ENCODE measurements at regions not wholly inside any gene's neighbourhood (a gene's known extent, or its start where the extent isn't known, plus 50 kb on each side); places are given as distances from the start of the nearest gene placed in this dataset.

DNA sequence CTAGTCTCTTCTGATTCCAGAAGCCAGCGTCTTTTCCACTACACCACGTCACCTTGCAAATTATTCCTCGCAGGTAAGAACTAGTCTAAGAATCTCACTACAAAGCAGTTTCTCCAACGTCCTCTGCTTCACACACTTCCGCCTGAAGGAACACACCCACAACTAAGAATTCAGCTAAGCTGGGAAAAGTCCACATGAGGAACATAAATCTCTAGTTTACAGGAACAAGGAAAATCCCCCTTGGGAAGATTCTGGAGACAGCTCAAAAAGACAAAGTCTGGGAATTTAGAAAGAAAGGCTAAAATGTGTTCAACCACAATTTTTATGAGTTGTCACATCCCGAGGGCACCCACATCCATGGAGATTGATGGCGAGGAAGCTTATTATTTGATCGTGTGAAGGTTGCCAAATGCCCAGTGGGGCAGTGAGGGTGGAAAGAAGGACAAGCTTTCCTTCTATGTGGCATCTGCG lies 780.2 kb upstream of the TBX3 start:
- DNase-seq (ENCODE audit: low spot score) = no peak

DNA sequence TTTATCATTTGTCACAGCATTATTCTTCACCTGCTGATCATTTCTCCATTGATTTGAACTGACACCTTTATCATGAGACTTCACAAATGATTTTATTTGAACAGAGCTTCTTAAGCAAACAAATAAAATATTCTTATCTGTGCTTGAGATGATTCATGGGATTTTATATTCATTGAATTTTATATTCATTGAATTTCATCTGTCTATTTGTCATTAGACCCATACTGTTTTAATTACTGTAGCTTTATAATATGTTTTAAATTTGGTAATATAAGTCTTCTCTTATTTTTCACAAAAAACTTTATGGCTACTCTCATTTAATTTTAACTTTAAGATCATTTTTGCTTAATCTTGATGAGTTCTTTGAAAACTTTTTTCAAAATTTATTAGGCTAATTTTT lies 777.4 kb upstream of the TBX3 start:
- no peak for DNase-seq (ENCODE audit: low spot score)

DNA sequence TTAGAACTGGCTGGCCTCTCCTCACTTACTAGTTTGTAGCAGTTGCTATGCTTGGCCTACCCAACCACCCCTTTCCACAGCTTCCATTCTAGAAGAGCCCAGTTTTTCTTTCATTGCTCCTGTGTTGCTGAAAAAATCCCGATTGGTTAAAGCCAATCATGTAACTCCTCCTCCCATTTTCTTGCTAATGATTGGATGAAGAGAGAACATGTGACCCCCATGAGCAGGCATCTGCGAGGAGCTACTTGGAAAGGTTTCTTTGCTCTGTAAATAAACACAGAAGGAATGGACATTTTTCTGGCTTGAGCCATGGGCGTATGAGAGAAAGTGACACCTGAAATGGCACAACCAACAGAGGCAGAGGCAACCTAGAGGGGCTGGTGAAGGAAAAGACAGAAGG lies 773.8 kb upstream of the TBX3 start:
- no peak for DNase-seq (ENCODE audit: low spot score)

DNA sequence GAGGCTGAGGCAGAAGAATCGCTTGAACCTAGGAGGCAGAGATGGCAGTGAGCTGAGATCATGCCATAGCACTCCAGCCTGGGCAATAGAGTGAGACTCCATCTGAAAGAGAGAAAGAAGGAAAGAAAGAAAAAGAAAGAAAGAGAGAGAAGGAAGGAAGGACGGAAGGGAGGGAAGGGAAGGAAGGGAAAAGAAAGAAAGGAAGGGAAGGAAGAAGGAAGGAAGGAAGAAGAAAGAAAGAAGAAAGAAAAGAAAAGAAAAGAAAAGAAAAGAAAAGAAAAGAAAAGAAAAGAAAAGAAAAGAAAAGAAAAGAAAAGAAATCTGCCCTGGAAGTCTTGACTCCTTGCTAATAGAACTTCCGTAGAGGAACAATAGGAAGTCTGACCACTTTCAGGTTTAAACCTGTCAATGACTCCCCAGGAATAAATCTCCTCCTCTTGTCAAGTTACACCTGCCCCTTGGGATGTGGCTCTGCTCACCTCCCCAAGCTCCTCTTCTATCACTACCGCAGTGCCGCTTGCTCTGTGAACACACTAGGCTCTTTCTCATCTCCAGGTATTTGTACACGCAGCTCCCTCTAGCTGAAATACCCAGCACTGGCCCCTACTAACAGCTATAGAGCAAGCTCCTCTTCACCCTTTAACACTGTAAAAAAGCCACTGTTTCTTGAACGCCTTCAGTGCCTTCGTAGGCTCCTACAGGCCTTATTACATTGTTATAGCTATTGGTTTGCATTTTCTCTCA lies 773.1 kb upstream of the TBX3 start:
- no peak for DNase-seq (ENCODE audit: low spot score)

DNA sequence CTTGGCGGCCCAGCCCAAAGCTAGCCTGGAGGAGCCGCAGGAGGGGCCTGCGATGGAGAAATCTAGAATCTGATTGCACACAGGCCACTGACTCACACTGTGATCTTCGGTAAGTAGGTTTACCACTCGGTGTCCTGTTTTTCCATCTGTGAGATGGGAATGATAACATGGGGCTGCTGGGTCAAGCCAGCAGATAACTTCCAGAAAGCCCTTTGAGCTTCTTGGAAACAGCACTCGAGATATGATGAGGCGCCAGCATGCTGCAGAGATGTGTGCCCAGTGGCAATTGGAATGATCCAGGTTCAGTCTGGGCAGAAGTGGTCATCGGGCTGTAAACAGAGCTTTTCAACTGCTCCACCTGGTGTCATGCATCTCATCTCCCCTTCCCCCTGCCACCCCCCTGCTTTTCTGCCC lies 771.3 kb upstream of the TBX3 start:
- no peak for DNase-seq (ENCODE audit: low spot score)

DNA sequence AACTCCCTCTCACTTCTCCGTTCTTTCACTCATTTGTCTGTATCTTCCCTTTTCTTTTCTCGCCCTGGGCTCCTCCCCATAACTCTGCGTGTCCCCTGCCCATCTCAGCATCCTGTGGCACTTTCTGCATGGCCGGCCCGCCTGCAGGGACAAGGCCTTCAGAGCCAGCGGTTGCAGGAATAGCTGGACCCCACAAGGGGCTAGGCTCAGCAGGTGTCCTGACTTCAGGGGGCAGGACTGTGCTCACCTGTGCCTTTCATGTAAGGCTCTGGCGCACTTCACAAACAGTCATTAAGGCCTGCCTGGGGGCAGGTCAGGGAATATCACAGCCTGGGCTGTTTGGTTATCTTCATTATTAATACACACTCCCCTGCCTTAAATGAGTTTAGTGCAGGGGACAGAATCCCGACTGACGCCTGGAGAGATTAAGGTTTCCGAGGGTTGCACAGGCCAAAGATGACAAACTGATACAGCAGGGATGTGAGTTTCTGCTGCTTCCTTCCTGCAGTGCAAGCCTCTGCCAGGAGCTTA lies 768.8 kb upstream of the TBX3 start:
- no peak for DNase-seq (ENCODE audit: low spot score)

DNA sequence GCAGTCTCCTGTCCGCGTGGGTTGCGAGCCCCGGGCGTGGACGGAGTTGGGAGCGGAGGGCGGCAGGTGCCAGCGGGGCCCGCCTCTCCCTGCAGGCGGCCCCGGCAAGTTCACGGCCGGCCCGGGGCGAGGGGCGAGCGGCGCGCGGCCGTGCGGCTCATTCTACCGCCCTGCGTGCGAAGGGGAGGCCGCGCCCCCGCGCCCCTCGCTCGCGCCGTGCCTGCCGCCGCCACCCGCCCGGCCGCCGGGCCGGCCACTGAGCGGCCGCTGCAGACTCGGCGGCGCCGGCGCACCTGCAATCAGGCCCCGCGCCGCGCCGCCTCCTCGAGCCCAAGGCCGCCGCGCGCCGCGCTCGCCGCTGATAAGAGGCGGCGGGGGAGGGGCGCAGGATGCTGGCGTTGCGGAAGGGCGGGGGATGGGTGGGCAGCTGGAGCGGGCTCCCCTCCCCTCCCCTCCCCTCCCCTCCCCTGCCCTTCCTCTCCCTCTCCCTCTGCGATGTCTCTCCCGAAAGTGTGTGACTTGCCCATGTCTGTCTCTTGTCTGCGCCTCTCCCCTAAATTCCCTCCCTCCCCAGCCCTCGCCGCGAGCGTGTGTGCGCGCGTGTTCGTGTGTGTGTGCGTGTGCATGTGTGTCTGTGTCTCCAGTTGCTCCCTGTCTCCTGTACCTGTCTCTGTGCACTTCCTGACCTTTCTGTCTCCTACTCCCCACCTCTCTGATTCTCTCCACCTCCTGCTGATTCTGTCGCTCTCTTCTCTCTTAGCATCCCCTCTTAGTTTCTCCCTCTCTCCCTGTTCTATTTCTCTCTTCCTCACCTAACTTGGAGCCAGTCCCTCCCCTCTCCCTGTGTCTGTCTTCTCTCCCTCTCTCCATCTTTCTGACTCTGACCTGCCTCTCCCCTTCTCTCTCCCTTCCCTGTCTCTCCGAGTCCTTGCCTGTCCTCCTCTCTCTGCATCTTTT lies 768.1 kb upstream of the TBX3 start:
- peak; percentile 60 for DNase-seq (ENCODE audit: low spot score)

DNA sequence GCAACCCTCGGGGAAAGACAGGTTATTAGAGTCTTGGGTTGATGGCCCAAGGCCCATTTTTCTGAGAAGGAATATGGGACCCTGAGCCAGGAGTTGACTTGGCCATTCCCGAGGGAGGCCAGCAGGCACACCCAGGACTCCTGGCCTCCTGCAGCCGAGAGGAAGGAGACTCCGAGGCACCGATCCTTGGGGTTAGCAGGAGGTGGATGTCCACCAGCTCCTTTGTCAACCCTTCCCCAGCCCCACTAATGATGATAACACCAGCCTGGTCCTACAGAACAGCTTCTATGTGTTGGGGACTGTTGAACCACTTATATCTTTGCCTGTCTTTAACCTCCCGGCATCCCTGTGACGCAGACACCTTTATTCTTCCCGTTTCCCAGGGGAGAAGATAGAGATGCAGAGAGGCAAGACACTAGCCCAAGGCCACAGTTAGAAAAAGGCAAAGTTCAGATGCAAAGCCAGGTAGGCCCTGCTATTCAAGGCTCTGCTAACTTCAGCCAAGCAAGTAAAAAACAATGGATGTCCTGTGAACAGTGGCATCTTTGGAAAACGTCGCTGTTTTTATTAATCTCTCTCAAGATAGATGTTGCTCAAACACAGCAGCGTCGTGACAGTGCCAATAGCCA lies 767.3 kb upstream of the TBX3 start:
- no peak for DNase-seq (ENCODE audit: low spot score)

DNA sequence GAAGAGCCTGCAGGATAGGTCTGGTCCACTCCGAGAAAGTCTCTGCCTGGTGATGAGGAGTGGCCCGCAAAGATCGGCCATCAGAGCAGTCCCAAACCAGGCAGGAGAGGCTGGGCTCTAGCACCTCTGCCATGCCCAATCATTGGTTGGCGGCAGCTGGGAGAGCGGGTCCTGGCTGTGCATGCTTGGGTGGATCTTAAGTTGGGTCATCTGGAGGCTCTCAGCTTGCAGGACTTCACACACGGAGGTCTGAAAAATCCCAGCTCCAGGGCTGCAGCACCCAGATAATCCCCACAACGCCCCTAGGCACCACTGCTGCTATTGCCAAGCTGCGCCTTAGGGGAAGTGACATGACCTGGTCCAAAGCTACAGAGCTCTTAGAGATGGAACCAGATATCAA lies 766.7 kb upstream of the TBX3 start:
- DNase-seq (ENCODE audit: low spot score) = no peak

DNA sequence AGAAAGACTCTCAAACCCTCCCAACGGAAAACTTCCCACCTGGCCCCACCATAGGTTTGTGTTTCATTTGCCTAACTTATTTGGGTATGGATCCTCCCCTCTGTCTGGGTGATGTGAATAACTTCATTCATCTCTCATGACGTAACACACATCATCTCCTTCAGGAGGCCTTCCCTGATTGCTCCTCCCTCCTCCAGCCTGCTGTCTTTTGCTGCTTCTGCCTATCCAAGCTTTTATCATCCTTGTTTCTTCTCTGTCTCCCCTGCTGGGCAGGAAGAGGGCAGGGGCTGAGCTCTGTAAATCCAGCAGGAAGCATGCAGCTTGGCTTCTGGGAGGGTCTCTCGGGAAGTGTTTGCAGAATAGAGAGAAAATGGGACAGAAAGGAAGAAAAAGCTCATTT lies 766.0 kb upstream of the TBX3 start:
- no peak for DNase-seq (ENCODE audit: low spot score)

DNA sequence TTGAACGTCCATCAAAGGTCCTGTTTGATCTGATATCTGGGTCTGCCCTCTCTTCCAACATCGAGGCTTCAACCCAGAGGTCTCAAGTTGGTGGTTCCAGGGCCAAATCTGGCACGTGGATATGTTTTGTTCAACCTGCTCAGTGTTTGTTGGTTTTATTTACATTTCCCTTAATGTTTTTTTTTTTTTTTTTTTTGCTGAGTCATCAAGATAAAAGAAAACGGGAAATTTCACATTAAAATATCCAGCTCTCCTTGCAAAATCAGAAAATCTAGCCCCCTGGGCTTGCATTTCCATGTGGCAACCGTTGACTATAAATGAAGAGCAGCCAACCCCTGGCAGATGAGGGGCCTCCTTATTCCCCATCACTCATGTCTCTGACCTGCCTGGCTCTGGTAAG lies 765.6 kb upstream of the TBX3 start:
- DNase-seq (ENCODE audit: low spot score) = no peak

DNA sequence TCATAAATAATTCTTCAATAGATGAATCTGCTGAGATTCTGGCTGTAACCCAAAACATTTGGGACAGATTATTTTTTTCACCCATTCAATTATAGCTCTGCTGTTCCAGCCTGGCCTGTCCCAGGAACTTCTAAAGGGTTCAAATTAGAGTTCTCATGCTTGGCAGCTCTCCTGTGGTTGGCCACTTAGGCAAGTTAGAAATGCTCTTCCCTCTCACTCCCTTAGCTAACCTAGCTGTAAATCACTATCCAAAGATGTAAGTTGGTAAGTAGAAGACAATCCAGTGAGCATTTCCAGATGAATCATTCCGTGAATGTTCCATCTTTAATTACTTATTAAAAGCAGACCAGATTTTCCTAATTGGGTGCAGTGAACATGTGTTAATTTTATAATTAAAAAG lies 760.4 kb upstream of the TBX3 start:
- peak; percentile 52 for DNase-seq (ENCODE audit: low spot score)

DNA sequence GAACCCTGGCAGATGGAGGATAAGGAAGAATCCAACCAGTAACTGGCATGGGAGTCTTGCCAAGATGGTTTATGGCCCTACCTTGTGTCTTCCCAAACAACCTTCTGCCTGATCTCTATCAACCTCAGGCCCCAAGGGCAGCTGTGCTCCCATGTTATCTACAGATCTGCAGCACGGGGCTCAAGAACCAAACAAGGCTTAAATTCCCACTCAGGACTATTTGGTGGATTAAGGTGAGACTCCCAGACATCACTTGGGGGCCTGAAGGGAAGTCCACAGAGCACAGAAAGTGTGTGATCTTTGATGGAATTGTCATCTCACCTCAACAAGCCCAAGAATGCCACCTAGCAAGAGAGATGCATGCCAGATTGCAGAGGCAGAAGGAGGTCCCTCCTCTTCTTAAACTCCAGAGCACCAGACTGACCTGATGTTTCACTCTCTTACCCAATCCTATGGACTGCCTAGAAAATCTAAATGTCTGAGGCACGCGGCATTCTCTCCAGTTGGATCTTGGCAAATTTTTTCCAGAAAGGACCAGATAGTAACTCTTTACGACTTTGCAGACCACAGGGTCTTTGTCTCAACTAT lies 759.5 kb upstream of the TBX3 start:
- no peak for DNase-seq (ENCODE audit: low spot score)

DNA sequence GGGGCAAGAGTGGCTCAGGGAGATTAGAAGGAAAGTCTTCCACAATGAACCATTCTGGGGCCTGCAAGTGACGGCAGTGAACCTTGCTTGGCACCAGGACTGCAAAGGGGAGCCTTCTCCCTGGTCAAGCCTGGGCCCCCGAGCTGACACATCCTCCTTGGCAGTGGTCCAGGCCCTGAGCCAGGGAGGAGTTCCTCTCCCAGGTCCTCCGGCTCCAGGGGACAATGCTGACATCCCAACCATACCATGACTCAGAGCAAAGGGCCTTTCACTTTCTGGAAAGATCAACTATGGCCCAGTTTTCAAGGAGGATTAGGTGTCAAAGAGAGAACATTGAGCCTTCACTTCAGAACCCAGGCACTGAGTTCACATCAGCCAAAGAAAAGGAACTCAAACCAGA lies 756.5 kb upstream of the TBX3 start:
- DNase-seq (ENCODE audit: low spot score) = peak; percentile 74

DNA sequence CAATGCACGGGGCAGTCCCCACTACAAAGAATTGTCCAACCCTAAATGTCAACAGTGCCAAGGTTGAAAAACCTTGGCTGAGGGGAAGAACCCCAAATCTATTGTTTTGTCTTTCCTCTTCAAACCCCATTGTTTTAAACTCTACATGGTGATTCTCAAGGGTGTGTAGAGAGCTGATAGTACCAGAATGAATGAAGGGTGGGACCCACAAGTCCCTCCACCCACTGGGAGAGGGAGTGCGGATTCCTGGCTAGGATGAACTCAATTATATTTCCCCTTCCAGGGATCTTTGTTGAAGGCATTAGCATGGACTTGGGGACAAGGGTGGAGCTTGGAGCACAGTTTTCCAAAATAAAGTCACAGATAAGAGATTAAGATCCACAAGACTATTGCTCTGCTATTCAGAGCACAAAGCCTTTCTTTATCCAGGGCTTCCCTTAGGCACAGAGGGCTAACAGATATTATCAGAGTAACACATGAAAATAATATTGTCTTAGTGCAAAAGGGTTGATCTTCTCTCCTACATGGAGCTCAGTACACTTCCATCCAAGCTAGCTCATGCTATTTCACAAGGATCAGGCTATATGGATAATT lies 755.1 kb upstream of the TBX3 start:
- DNase-seq (ENCODE audit: low spot score) = no peak

DNA sequence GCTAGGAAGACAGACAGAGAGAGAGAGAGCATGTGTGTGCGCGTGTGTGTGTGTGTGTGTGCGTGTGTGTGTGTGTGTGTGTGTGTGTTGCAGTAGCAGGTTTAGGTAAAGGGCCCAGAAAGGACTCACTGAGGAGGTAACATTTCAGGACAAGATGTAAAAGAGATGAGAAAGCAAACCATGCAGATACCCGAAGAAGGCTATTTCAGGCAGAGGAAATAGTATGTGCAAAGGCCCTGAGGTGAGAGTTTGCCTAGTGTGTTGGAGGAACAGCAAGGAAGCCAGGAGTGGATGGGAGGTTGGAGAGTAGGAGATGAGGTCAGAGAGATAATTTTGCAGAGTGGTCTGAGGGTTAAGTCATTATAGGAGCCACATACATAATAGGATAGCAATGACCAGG lies 754.3 kb upstream of the TBX3 start:
- no peak for DNase-seq (ENCODE audit: low spot score)

DNA sequence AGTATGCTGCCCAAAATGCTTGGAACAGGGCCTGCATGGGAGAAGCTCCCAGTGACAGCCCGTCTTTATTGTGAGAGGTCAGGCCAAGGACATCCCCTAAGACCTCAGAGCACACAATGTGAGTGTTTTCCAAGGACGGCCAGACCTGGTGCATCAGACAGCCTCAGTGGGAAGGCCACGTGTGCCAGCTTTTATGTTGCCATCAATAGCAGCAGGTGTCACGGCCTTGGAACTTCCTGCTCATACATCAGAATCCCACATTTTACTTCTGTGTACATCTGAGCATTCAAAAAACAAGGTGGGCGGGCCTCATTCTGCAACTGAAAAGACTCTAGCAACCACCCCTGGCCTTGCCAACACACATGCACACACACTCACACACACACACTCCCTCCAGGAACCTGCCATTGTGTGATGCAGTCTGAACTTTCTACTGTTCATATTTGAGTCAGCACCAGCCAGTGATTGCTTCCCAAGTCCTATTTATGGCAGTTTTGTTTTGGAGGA lies 753.1 kb upstream of the TBX3 start:
- no peak for DNase-seq (ENCODE audit: low spot score)

DNA sequence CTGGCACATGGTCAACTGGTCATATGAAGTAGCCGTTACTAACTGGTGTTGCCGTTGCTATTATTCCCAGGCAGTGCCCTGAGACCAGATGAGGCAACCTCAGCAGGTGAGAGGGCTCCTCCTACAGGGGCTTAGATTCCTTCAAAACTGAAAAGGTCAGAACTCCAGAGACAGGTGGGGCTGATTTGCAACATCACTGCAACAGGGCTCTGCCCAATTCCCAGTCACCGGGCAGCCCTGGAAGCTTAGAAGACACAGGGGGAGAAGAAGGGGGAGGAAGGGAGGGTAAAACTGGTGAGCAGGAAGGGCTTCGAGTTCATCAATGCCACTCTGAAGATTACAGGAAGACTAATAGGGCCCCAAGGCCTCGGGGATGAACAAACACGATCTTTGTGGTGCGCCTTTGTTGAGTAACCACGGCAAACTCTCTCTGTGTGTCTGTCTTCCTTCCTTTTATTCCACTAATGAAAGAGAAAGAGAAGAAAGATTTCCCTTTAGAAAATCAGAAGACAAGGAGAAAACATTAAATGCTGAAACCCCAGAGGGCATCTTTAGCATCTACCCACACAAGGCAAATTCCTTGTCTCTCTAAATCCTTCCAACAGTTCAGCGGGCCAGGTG lies 749.1 kb upstream of the TBX3 start:
- no peak for DNase-seq (ENCODE audit: low spot score)

DNA sequence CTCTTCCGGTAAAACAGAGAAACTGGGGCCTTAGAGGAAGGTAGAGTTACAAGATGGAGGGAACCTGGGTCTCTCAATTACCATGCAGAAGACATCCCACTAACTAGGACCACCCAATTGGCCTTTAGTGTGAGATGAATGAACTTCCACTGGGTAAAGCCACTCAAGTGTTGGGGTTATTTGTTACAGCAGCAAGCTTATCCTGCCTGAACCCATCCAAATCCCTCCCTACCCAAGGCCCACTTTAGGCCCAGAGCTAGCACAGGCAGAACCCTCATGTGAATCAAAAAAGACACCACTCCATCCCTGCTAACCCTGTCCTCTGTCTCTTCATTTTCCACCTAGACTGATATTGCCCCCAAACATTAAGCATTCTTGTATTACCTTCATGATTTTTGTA lies 746.7 kb upstream of the TBX3 start:
- no peak for DNase-seq (ENCODE audit: low spot score)

DNA sequence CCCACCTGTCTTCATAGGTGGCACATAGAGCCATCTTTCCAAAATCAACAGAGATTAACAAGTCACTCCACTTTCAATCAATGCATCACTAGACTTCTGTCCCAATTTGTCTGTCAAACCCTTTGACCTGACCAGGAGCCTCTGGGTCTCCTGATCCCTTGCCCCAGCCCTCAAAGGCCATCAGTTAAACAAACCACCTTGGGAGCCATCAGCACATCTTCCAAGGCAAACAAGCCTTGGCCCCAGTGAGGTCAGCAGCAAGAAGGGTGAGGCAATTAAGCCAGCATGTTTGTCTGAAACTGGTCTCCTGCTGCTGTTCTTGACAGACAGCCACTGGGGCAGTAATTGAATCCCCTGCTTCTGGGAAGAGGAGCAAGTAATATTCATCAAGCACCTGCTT lies 742.8 kb upstream of the TBX3 start:
- DNase-seq (ENCODE audit: low spot score) = no peak

DNA sequence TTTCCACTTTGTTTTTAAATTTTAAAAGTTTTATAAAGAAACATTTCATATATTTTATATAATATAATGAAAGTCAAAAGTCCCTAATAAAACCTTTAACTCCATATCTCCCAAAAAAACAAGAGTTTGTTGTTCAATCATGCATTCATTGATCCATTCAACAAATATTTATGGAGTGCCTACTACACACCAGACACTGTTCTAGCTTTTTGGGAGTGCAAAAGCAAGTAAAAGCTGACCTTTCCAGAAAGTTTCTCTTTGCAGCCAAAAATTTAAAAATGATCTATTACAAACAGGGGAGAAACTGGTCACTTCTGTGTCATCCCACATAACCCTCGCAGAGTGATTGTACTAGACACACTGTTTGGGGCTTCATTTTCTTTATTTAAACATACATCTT lies 740.0 kb upstream of the TBX3 start:
- no peak for DNase-seq (ENCODE audit: low spot score)

Data from AG20443 (cell line).